GM18507 (cell line): ENCODE measurements at regions not wholly inside any gene's neighbourhood (a gene's known extent, or its start where the extent isn't known, plus 50 kb on each side); places are given as distances from the start of the nearest gene placed in this dataset.

ENCODE experiments used
- DNase-seq: peaks from one replicate; pipeline ENCODE4 v3.0.0; 2011; ENCODE audit warnings: low read depth; ENCODE audit not compliant: insufficient read length; ENCODE audit errors: extremely low spot score
- FAIRE-seq: peaks from 2 replicates; lab custom pipeline; 2011; peaks lifted over from hg19 to GRCh38; lab: Jason Lieb, UNC

- FAIRE-seq = no peak
- no peak for DNase-seq
These were observed 426.4 kb upstream of the ID2 start for GRCh38 chr2:8255448-8255800.

- no peak for DNase-seq
- no peak for FAIRE-seq
These were observed 425.0 kb upstream of the ID2 start for GRCh38 chr2:8256905-8257304.

GRCh38 chr2:8257502-8257901 lies 424.4 kb upstream of the ID2 start:
- no peak for FAIRE-seq
- DNase-seq = no peak

- DNase-seq = no peak
- no peak for FAIRE-seq
These were observed 423.4 kb upstream of the ID2 start for GRCh38 chr2:8258406-8258805.

GRCh38 chr2:8259106-8259840 lies 422.6 kb upstream of the ID2 start:
- FAIRE-seq (no peak), DNase-seq (no peak)

GRCh38 chr2:8259841-8260178 lies 422.0 kb upstream of the ID2 start:
- DNase-seq (no peak), FAIRE-seq (no peak)

GRCh38 chr2:8260213-8260612 lies 421.6 kb upstream of the ID2 start:
- no peak for FAIRE-seq
- DNase-seq = no peak

GRCh38 chr2:8263901-8264300 lies 418.0 kb upstream of the ID2 start:
- no peak for DNase-seq
- no peak for FAIRE-seq

GRCh38 chr2:8264981-8265380 lies 416.9 kb upstream of the ID2 start:
- DNase-seq (no peak), FAIRE-seq (no peak)

- DNase-seq (no peak), FAIRE-seq (no peak)
These were observed 416.2 kb upstream of the ID2 start for GRCh38 chr2:8265476-8266226.

GRCh38 chr2:8266563-8266962 lies 415.3 kb upstream of the ID2 start:
- FAIRE-seq (no peak), DNase-seq (no peak)

- FAIRE-seq (no peak), DNase-seq (no peak)
These were observed 414.8 kb upstream of the ID2 start for GRCh38 chr2:8267048-8267447.

GRCh38 chr2:8267721-8268120 lies 414.1 kb upstream of the ID2 start:
- FAIRE-seq = no peak
- DNase-seq = no peak

GRCh38 chr2:8268172-8268783 lies 413.6 kb upstream of the ID2 start:
- FAIRE-seq (no peak), DNase-seq (no peak)

GRCh38 chr2:8270699-8271098 lies 411.2 kb upstream of the ID2 start:
- FAIRE-seq = no peak
- DNase-seq = no peak

GRCh38 chr2:8271461-8271860 lies 410.4 kb upstream of the ID2 start:
- FAIRE-seq (no peak), DNase-seq (no peak)

- FAIRE-seq = no peak
These were observed 405.8 kb upstream of the ID2 start for GRCh38 chr2:8276026-8276425.

GRCh38 chr2:8277921-8278571 lies 403.8 kb upstream of the ID2 start:
- DNase-seq (no peak), FAIRE-seq (peak; percentile 68)

More at GRCh38 chr2:8276026-8276425, 405.8 kb upstream of the ID2 start:
- no peak for DNase-seq

- no peak for DNase-seq
- FAIRE-seq = no peak
These were observed 403.0 kb upstream of the ID2 start for GRCh38 chr2:8278709-8279354.

GRCh38 chr2:8279506-8279905 lies 402.4 kb upstream of the ID2 start:
- FAIRE-seq (no peak), DNase-seq (no peak)
